ENCODE measurements at regions not wholly inside any gene's neighbourhood (a gene's known extent, or its start where the extent isn't known, plus 50 kb on each side); places are given as distances from the start of the nearest gene placed in this dataset.
"Not testable (repeated sequence)": the region's sequence is repeated elsewhere in the genome, so short reads cannot be mapped to it uniquely, and the experiment has no call there.

- Histone ChIP-seq H2AFZ (no peak overlapping the region), H4K20me1 (ENCODE audit: insufficient read depth) (no peaks in the 10 kb centered on the region), H3K4me3 (no peak overlapping the region), H3K9me3 (ENCODE audit: insufficient read depth, low read depth) (no peaks in the 10 kb centered on the region), H3K4me2 (no peak overlapping the region), H3F3A (ENCODE audit: insufficient read depth, low read depth) (no peaks in the 10 kb centered on the region), H3K4me1 (replicated peaks; ENCODE audit: insufficient read depth) (no peaks in the 10 kb centered on the region), H3K27me3 (ENCODE audit: insufficient read depth, low read depth) (peaks cover 34% of the 10 kb centered on the region), H3K27ac (no peak overlapping the region), H3K79me2 (ENCODE audit: low read depth) (no peaks in the 10 kb centered on the region), H3K36me3 (ENCODE audit: low read depth) (no peaks in the 10 kb centered on the region), H3K9me2 (ENCODE audit: insufficient read depth) (no peaks in the 10 kb centered on the region)
- no peak for DNase-seq
- ChIA-PET CTCF (no interaction called here), POLR2A (ENCODE audit: unreplicated experiment) (no interaction called here)
- TF ChIP-seq CTCF (conservative IDR thresholded peaks at IDR 0.05) (no peak), EZH2 (IDR thresholded peaks at IDR 0.05; ENCODE audit: low read depth) (no peak)
- intact Hi-C loops (cut with micrococcal nuclease; ENCODE audit: unreplicated experiment), result no loop called here
- BruUV-seq (replicated peaks), result no TSS peak
Measured at GRCh38 chr13:22944378-22944777, 236.4 kb upstream of the SGCG start.

GRCh38 chr13:22945321-22946226, 235.2 kb upstream of the SGCG start:
- Histone ChIP-seq H4K20me1 (ENCODE audit: insufficient read depth) (no peaks in the 10 kb centered on the region), H3K79me2 (ENCODE audit: low read depth) (no peaks in the 10 kb centered on the region), H2AFZ (no peak overlapping the region), H3K27ac (no peak overlapping the region), H3K4me2 (no peak overlapping the region), H3K9me2 (ENCODE audit: insufficient read depth) (no peaks in the 10 kb centered on the region), H3K36me3 (ENCODE audit: low read depth) (no peaks in the 10 kb centered on the region), H3K4me3 (no peak overlapping the region), H3F3A (ENCODE audit: insufficient read depth, low read depth) (no peaks in the 10 kb centered on the region), H3K27me3 (ENCODE audit: insufficient read depth, low read depth) (peaks cover 25% of the 10 kb centered on the region), H3K9me3 (ENCODE audit: insufficient read depth, low read depth) (no peaks in the 10 kb centered on the region), H3K4me1 (replicated peaks; ENCODE audit: insufficient read depth) (no peaks in the 10 kb centered on the region)
- no peak for TF ChIP-seq CTCF (conservative IDR thresholded peaks at IDR 0.05)
- TF ChIP-seq EZH2 (IDR thresholded peaks at IDR 0.05; ENCODE audit: low read depth), result no peak
- intact Hi-C loops (cut with micrococcal nuclease; ENCODE audit: unreplicated experiment), result no loop called here
- CTCF ChIA-PET, result no interaction called here
- POLR2A ChIA-PET (ENCODE audit: unreplicated experiment), result no interaction called here
- BruUV-seq (replicated peaks), result no TSS peak
- DNase-seq, result no peak

GRCh38 chr13:22948421-22948820, 232.4 kb upstream of the SGCG start:
- TF ChIP-seq EZH2 (IDR thresholded peaks at IDR 0.05; ENCODE audit: low read depth), result no peak
- TF ChIP-seq CTCF (conservative IDR thresholded peaks at IDR 0.05), result no peak
- POLR2A ChIA-PET (ENCODE audit: unreplicated experiment), result no interaction called here
- peaks cover 19% of the 10 kb centered on the region for H3K27me3 ChIP-seq (ENCODE audit: insufficient read depth, low read depth)
- CTCF ChIA-PET, result no interaction called here
- H3F3A ChIP-seq (ENCODE audit: insufficient read depth, low read depth), result no peaks in the 10 kb centered on the region
- no peaks in the 10 kb centered on the region for H4K20me1 ChIP-seq (ENCODE audit: insufficient read depth)
- no TSS peak for BruUV-seq (replicated peaks)
- H3K9me2 ChIP-seq (ENCODE audit: insufficient read depth), result no peaks in the 10 kb centered on the region
- intact Hi-C loops (cut with micrococcal nuclease; ENCODE audit: unreplicated experiment), result no loop called here
- DNase-seq, result no peak
- no peak overlapping the region for H3K4me2 ChIP-seq
- no peaks in the 10 kb centered on the region for H3K36me3 ChIP-seq (ENCODE audit: low read depth)
- H2AFZ ChIP-seq, result no peak overlapping the region
- H3K9me3 ChIP-seq (ENCODE audit: insufficient read depth, low read depth), result no peaks in the 10 kb centered on the region
- no peak overlapping the region for H3K4me3 ChIP-seq
- no peak overlapping the region for H3K27ac ChIP-seq
- no peaks in the 10 kb centered on the region for H3K4me1 ChIP-seq (replicated peaks; ENCODE audit: insufficient read depth)
- no peaks in the 10 kb centered on the region for H3K79me2 ChIP-seq (ENCODE audit: low read depth)

- H3F3A ChIP-seq (ENCODE audit: insufficient read depth, low read depth); BruUV-seq (replicated peaks); H3K79me2 ChIP-seq (ENCODE audit: low read depth); H4K20me1 ChIP-seq (ENCODE audit: insufficient read depth); H3K9me3 ChIP-seq (ENCODE audit: insufficient read depth, low read depth); H3K4me2 ChIP-seq; H3K36me3 ChIP-seq (ENCODE audit: low read depth); H2AFZ ChIP-seq; H3K9me2 ChIP-seq (ENCODE audit: insufficient read depth); DNase-seq; H3K4me3 ChIP-seq; H3K27ac ChIP-seq; H3K4me1 ChIP-seq (replicated peaks; ENCODE audit: insufficient read depth); CTCF ChIA-PET; intact Hi-C loops (cut with micrococcal nuclease; ENCODE audit: unreplicated experiment); POLR2A ChIA-PET (ENCODE audit: unreplicated experiment): not testable (repeated sequence)
- H3K27me3 ChIP-seq (ENCODE audit: insufficient read depth, low read depth), result peaks cover 11% of the 10 kb centered on the region
Measured at GRCh38 chr13:22952018-22952417, 228.8 kb upstream of the SGCG start.

- H3K79me2 ChIP-seq (ENCODE audit: low read depth); H3K27ac ChIP-seq; DNase-seq; H3K9me3 ChIP-seq (ENCODE audit: insufficient read depth, low read depth); intact Hi-C loops (cut with micrococcal nuclease; ENCODE audit: unreplicated experiment); H4K20me1 ChIP-seq (ENCODE audit: insufficient read depth); H2AFZ ChIP-seq; H3K4me1 ChIP-seq (replicated peaks; ENCODE audit: insufficient read depth); H3K4me3 ChIP-seq; H3K27me3 ChIP-seq (ENCODE audit: insufficient read depth, low read depth); H3K4me2 ChIP-seq; H3F3A ChIP-seq (ENCODE audit: insufficient read depth, low read depth); BruUV-seq (replicated peaks); CTCF ChIA-PET; H3K9me2 ChIP-seq (ENCODE audit: insufficient read depth); H3K36me3 ChIP-seq (ENCODE audit: low read depth); POLR2A ChIA-PET (ENCODE audit: unreplicated experiment): not testable (repeated sequence)
Measured at GRCh38 chr13:22955147-22955546, 225.6 kb upstream of the SGCG start.
